Panc1 (cell line): ENCODE measurements at regions not wholly inside any gene's neighbourhood (a gene's known extent, or its start where the extent isn't known, plus 50 kb on each side); places are given as distances from the start of the nearest gene placed in this dataset.
"Not testable (repeated sequence)": the region's sequence is repeated elsewhere in the genome, so short reads cannot be mapped to it uniquely, and the experiment has no call there.

Experiments
- ATAC-seq: fragments of 200-7000 bp; cut with Tn5 transposase; 2 replicates; pipeline ENCODE4 v1.9.1; 2020; ENCODE audit warnings: mild to moderate bottlenecking, moderate library complexity
- BruUV-seq: library from RNA; stranded (reverse); fragments of 400-500 nt; replicated peaks from 2 replicates; lab custom pipeline; 2021; lab: Mats Ljungman, UMichigan
- CTCF ChIA-PET: fragments of 300-600 bp; sonication (Branson Sonifier 250); formaldehyde crosslinking; loops from one replicate; lab custom pipeline; 2022; ENCODE audit warnings: antibody characterized with exemption; lab: Charles Lee
- POLR2A ChIA-PET: fragments of 300-600 bp; sonication (Branson Sonifier 250); formaldehyde crosslinking; loops from one replicate; lab custom pipeline; 2022; ENCODE audit warnings: antibody characterized with exemption; lab: Charles Lee
- DNase-seq: peaks from one replicate; pipeline ENCODE4 v3.0.0-alpha.2; 2010; ENCODE audit warnings: low read depth, low spot score
- H3K27ac ChIP-seq: 2 replicates; pipeline ENCODE4 v1.5.1; 2011; ENCODE audit warnings: mild to moderate bottlenecking, low read length, inconsistent platforms
- H3K27me3 ChIP-seq: fragments of 200-500 bp; sonication (Bioruptor generic); 2 replicates; pipeline ENCODE4 v1.6.0; 2014; ENCODE audit warnings: low read length, inconsistent platforms; ENCODE audit not compliant: control insufficient read depth, insufficient read depth
- H3K36me3 ChIP-seq: fragments of 200-500 bp; sonication (Bioruptor generic); 2 replicates; pipeline ENCODE4 v1.5.1; 2014; ENCODE audit warnings: inconsistent platforms, mild to moderate bottlenecking, low read length, moderate library complexity; ENCODE audit not compliant: control insufficient read depth, insufficient read depth
- H3K4me1 ChIP-seq: 2 replicates; pipeline ENCODE4 v1.5.1; 2011; ENCODE audit warnings: inconsistent platforms, mild to moderate bottlenecking, low read length, moderate library complexity; ENCODE audit not compliant: control insufficient read depth, insufficient read depth
- H3K4me3 ChIP-seq, 2 experiments: 2 replicates each; pipeline ENCODE4 v1.5.1; 2011 to 2012; ENCODE audit warnings: low read depth in 2 of 2, low read length in 2 of 2, mild to moderate bottlenecking in 2 of 2, inconsistent platforms in 1 of 2, moderate library complexity in 1 of 2
- H3K9me3 ChIP-seq: fragments of 200-500 bp; sonication (Bioruptor generic); 2 replicates; pipeline ENCODE4 v1.5.1; 2014; ENCODE audit warnings: low read depth, mild to moderate bottlenecking, inconsistent platforms, low read length, moderate library complexity; ENCODE audit not compliant: control insufficient read depth, insufficient read depth
- CTCF ChIP-seq: fragments of 450-650 bp; IDR thresholded peaks from 2 replicates; pipeline ENCODE4 v1.5.1; 2017; ENCODE audit warnings: mild to moderate bottlenecking
- POLR2AphosphoS5 ChIP-seq: IDR thresholded peaks from 2 replicates; pipeline ENCODE4 v1.6.1; 2012; ENCODE audit warnings: mild to moderate bottlenecking, low read depth, low read length, moderate library complexity
- REST ChIP-seq, 2 experiments: IDR thresholded peaks; 2 replicates each; pipeline ENCODE4 v1.6.1; 2011 to 2012; ENCODE audit warnings: low read depth in 2 of 2, control low read depth in 1 of 2, low read length in 1 of 2, mild to moderate bottlenecking in 1 of 2, moderate library complexity in 1 of 2; ENCODE audit not compliant: insufficient read depth in 1 of 2
- SIN3A ChIP-seq: IDR thresholded peaks from 2 replicates; pipeline ENCODE4 v1.6.1; 2012; ENCODE audit warnings: low read depth, mild to moderate bottlenecking, low read length, moderate library complexity, borderline replicate concordance; ENCODE audit not compliant: insufficient read depth
- TCF7L2 ChIP-seq: IDR thresholded peaks from 2 replicates; pipeline ENCODE4 v1.6.1; 2011; ENCODE audit warnings: mild to moderate bottlenecking, low read depth, low read length, inconsistent platforms
- in situ Hi-C: cut with HindIII; loops from 2 replicates; pipeline ENCODE4 v1.10.0; 2016; ENCODE audit warnings: low sequenced_read_pairs, low pct_unique_long_range_greater_than_20kb
- intact Hi-C: fragments of 100-400 bp; cut with micrococcal nuclease; formaldehyde crosslinking; loops from one replicate; pipeline ENCODE4 v1.10.0; 2022; ENCODE audit not compliant: unreplicated experiment

DNA sequence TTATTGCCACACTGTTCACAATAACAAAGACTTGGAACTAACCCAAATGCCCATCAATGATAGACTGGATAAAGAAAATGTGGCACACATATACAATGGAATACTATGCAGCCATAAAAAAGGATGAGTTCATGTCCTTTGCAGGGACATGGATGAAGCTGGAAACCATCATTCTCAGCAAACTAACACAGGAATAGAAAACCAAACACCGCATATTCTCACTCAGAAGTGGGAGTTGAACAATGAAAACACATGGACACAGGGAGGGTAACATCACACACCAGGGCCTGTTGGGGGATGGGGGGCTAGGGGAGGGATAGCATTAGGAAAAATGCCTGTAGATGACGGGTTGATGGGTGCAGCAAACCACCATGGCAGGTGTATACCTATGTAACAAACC lies 76.5 kb upstream of the SLC35F3 start:
- BruUV-seq, DNase-seq, H3K9me3 ChIP-seq, H3K27ac ChIP-seq, POLR2A ChIA-PET, intact Hi-C loops, H3K4me1 ChIP-seq, in situ Hi-C loops, H3K36me3 ChIP-seq, ATAC-seq, CTCF ChIA-PET, H3K27me3 ChIP-seq, H3K4me3 ChIP-seq: not testable (repeated sequence)

DNA sequence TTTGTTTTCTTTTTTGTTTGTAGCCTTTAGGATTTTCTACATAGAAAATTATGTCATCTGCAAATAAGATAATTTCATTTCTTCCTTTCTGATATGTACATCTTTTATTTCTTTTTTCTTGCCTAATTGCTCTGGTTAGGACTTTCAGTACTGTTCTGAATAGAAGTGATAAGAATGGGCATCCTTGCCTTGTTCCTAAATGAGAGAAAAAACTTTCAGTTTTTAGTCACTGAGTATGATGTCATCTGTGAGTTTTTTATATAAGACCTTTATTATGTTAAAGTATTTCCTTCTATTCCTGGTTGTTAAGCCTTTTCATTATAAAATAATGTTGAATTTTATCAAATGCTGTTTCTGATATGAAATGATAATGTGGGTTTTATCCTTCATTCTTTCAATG lies 76.0 kb upstream of the SLC35F3 start:
- intact Hi-C loops (no loop called here), in situ Hi-C loops (no loop called here)
- TF ChIP-seq REST (IDR thresholded peaks at IDR 0.05; ENCODE audit: insufficient read depth in 1 of 2, low read depth in 2 of 2, low read length in 1 of 2) = no peak
- TF ChIP-seq SIN3A = no peak
- no peak for TF ChIP-seq TCF7L2
- no peak for TF ChIP-seq POLR2AphosphoS5
- no peak for TF ChIP-seq CTCF
- no peak for ATAC-seq
- Histone ChIP-seq H3K9me3 (no peaks in the 10 kb centered on the region), H3K27ac (no peak overlapping the region), H3K36me3 (no peaks in the 10 kb centered on the region), H3K4me1 (no peaks in the 10 kb centered on the region), H3K4me3 (no peak overlapping the region), H3K27me3 (no peaks in the 10 kb centered on the region; the same call in 1 of the 2 replicates)
- ChIA-PET CTCF (no interaction called here), POLR2A (no interaction called here)
- DNase-seq = no peak
- BruUV-seq = no TSS peak

DNA sequence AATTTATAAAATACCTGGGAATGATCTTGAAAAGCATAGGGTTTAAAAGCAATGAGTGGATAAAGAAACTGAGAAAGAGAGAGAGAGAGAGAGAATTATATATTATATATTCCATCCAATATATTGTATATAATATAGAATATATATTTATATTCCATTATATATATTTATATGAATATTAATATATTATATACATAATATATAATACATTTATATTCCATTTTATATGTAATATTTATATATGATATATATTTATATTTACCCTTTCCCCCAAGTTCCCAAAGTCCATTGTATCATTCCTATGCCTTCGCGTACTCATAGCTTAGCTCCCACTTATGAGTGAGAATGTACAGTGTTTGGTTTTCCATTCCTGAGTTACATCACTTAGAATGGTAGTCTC lies 69.9 kb upstream of the SLC35F3 start:
- H3K27me3 ChIP-seq = no peaks in the 10 kb centered on the region; the same call in 1 of the 2 replicates
- H3K4me1 ChIP-seq = no peaks in the 10 kb centered on the region
- H3K4me3 ChIP-seq = no peak overlapping the region
- no peaks in the 10 kb centered on the region for H3K36me3 ChIP-seq
- no peak for TF ChIP-seq SIN3A
- TF ChIP-seq POLR2AphosphoS5 = no peak
- TF ChIP-seq REST (IDR thresholded peaks at IDR 0.05; ENCODE audit: insufficient read depth in 1 of 2, low read depth in 2 of 2, low read length in 1 of 2) = no peak
- no peak for TF ChIP-seq CTCF
- TF ChIP-seq TCF7L2 = no peak
- H3K9me3 ChIP-seq = no peaks in the 10 kb centered on the region
- ATAC-seq (no peak), DNase-seq (no peak)
- no TSS peak for BruUV-seq
- intact Hi-C loops = no loop called here
- CTCF ChIA-PET = no interaction called here
- POLR2A ChIA-PET = no interaction called here
- in situ Hi-C loops = no loop called here
- no peak overlapping the region for H3K27ac ChIP-seq

DNA sequence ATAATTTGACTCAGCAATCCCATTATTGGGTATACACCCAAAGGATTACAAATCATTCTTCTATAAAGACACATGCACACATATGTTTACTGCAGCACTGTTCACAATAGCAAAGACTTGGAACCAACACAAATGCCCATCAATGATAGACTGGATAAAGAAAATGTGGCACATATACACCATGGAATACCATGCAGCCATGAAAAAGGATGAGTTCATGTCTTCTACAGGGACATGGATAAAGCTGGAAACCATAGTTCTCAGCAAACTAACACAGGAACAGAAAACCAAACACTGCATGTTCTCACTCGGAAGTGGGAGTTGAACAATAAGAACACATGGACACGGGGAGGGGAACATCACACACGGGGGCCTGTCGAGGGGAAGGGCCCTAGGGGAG lies 66.3 kb upstream of the SLC35F3 start:
- CTCF ChIA-PET, BruUV-seq, intact Hi-C loops, H3K27ac ChIP-seq, DNase-seq, H3K27me3 ChIP-seq, H3K4me3 ChIP-seq, H3K4me1 ChIP-seq, in situ Hi-C loops, H3K36me3 ChIP-seq, POLR2A ChIA-PET, ATAC-seq, H3K9me3 ChIP-seq: not testable (repeated sequence)
